HK-2 (cell line): ENCODE measurements at regions not wholly inside any gene's neighbourhood (a gene's known extent, or its start where the extent isn't known, plus 50 kb on each side); places are given as distances from the start of the nearest gene placed in this dataset.

Experiments
- DNase-seq: peaks from one replicate; pipeline ENCODE4 v3.0.0-alpha.2; 2018; ENCODE audit not compliant: unreplicated experiment

DNA sequence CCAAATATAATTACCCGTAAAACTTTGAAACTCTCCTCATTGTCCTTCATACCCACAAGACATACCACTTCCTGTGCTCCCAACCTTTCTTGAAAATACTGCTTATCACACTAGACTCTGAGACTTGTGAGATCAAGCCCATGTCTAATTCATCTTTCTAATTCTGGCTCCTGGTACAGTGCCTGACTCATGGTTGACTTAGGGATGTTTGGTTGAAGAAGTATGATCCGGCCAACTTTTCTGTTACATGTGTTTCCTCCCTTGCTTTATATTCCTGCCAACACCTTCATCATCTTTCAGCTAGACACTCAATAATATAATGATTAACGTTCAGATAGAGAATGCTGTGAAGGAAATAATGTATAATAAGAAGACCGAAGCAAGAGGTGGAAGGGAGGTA, 58.2 kb downstream of the MEX3B start:
- no peak for DNase-seq

- DNase-seq: no peak
Measured at GRCh38 chr15:81983497-81983896, 62.3 kb downstream of the MEX3B start.

DNA sequence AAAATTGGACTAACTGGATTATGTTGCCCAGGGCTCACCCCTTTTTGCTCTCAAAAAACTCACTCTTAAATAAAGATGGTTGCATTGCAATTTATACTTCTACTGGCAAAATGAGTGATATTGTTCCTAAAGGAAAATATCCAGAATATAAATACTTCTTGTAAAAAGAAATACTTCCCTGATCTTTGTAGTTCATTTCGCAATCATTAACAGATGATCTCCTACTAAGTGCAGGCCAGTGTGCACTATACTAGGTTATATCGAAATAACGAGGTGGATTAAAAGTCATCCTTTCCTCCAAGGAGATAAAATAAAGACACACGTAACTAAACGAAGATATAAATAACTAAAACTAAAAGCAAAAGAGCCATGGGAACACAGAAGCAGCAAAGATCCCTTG, 63.0 kb downstream of the MEX3B start:
- no peak for DNase-seq

DNA sequence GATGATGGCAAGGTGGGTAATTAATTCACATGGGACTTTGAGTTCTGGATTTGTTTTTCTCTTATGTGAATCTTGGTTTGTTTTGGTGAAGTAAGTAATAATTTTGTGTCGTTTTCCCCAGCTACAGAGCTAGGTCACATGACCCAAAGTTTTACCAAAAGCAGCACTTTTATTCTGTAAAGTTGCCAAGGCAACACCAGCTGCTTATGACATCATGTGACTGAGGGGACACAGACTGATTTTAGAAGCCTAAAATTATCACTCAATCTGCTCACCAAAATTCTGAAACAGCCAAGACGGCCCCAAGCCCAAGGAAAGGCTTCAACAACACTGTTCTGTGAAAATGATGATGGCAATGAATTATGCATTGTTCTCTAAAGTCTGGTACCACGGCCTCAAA, 63.9 kb downstream of the MEX3B start:
- no peak for DNase-seq

- no peak for DNase-seq
Measured at GRCh38 chr15:81977464-81977863, 68.4 kb downstream of the MEX3B start.

- DNase-seq: no peak
Measured at GRCh38 chr15:81968691-81969090, 77.1 kb downstream of the MEX3B start.

GRCh38 chr15:81966631-81967030, 79.2 kb downstream of the MEX3B start:
- no peak for DNase-seq

DNA sequence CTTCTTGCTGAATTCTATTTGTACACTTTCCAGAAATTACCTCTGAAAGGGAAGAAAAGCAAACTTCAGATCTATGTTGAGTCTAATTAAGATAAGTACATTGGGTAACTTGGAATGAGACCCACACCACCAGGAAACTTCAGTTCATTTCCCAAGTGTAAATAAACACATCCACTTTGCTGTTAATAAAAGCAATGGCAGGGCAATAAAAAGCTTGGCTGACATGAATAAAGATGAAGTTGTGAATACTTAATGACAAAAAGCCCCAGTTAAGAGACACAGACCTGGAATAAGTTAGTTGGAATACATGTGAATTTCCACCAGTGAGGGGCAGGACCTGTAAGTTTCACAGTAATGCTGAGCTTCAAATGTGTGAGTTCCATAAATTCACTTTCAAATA, 83.3 kb downstream of the MEX3B start:
- no peak for DNase-seq

DNA sequence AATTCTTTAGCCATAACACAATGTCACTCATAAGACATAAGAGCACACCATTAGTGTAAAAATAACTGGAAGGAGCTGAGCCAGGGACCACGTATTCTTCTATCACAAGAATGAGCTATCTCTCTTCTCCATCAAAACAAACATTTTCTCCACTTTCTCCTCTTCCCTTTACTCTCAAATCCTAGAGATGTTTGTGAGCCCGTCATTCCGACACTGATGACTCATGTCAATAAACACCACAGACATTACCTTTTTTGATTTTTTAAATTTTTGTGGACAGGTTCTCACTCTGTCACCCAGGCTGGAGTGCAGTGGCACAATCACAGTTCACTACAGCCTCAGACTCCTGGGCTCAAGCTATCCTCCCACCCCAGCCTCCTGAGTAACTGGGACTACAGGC, 86.6 kb downstream of the MEX3B start:
- no peak for DNase-seq

DNA sequence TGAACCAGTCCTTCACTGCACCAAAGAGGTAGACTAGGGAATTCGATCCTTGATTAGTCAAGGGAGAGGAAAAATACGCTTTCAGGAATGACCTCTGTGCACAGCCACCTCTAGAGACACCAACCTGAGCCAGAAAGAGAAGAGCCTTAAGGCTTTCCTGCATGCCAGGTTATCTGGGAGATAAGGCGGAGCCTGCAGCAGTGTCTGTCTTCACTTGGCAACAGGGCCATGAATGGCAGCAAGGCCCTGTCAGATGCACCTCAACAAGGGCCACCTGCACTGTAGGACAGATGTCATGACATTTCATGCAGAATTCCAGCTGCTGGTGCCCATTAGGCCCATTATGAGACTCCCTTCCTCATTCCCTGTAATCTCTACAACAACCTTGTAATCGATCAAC, 88.1 kb downstream of the MEX3B start:
- DNase-seq: no peak

DNA sequence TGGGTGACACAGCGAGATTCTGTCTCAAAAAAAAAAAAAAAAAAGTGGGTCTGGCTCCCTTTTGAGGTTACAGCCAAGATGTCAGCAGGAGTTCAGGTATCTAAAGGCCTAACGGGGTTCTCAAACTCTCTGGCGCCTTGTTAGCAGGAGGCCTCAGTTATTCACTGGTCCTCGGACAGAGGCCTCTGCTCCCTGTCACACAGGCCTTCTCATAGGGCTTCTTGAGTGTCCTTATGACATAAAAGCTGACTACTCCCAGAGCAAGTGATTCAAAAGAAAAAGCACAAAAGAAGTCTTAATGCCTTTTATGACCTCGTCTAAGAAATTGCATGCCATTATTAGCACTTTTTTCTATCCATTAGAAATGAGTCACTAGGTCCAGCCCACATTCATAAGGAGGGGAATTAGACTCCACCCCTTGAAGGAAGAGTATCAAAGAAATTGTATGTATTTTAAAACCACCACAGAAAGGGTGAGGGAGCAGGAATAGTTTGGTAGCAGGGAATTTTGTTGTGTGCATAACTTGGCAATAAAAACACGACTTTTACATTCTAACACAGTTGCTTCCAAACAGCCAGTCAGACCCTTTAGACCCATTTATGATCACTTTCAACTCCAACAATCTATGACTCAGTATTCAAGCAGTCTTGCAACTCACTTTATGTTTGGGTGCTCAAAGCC, 90.3 kb downstream of the MEX3B start:
- DNase-seq: no peak

DNA sequence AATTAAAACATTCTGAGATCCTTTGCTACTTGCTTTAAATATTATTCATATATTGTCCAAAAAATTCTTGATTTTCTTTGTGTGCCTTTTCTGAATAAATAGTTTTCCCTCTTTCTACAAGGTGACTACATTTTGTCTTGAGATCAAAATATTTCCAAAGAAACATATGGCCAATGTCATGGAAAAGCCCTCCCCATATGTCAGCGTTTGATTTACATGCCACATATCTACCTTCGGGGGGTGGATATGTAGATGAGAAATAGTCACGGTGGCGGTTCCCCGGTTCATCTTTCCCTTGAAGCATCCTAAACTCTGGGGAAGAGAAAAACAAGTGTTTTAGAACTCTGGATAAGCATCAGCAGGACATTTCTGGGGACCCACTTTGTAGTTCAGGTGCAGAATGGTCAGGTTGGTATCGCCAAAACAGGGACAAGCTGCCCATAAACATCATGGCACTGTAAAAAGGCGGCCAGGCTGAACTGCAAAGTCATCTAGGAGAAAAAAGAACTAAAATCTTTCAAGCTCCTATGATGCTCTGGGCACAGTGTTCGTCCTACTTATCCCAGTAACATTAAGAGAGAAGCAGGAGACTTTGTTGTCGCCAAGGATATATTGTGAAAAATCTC, 91.5 kb downstream of the MEX3B start:
- DNase-seq: no peak

DNA sequence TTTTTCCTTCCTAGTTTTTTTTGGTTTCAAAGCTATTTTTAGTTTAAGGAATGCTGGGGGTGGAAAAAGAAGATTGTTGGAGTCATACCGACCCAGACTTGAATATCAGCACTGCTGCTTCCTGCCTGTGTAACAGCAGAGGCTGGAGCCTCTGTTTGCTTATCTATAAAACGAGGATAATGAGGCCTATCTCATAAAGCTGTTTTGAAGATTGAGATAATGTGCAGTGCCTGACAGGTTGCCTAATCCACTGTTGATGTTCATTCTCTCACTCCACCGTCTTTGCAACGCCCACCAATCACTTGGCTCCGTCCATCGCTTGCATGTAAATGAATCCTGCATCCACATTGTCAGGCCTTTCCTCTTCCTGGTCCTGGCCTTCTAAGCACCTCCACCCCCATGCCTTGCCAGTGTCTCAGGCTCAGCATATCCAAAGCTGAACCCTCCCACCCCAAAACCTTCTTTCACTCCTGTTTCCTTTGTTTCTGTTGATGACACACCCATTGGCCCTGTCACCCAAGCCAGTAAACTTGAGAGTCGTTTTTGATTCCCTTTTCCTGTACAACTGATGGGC, 94.9 kb downstream of the MEX3B start:
- no peak for DNase-seq

DNA sequence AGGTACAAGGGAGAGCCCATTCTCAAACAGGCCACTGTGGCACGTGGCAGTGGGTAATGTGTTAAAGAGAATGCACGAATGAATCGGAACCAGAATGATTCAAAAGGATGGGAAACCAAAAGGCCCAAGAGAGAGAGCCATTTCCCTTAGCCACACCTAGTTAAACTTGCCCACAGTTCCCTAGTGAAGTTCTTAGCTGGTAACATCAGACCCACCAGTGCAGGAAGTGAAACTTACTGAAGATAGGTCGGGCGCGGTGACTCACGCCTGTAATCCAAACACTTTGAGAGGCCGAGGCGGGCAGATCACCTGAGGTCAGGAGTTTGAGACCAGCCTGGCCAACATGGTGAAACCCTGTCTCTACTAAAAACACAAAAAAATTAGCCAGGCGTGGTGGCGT, 97.1 kb downstream of the MEX3B start:
- no peak for DNase-seq

DNA sequence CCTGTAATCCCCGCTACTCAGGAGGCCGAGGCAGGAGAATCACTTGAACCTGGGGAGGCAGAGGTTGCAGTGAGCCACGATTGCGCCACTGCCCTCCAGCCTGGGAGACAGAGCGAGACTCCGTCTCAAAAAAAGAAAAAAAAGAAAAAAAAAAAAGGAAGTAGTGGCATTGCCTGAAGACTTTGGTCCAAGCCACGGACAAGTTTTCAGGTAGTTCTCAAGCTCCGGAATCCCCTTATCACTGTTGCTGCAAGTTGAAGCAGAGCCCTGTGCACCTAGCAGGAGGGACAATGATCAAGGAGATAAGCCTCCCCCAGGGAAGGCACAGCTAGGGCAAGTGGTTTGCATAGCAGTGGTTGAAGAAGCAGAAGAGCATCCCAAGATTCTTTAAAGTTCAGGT, 97.6 kb downstream of the MEX3B start:
- no peak for DNase-seq

DNA sequence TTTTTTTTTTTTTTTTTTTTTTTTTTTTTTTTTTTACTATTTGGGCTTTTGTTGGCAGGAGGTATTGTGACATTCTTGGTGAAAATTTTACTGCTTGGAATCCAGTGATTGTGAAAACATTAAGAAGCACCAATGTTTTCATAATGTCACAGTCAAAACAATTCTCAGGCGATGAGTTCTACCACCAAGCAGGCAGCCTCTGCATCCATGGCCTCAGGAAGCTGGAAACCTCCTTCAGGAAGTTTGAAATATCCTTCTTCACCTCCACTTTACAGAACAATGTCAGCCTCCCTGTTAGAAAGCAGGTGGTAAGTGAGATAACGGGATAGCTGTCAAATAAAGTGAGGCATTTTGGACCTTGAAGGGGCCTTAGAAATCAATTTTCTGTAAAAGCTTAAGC, 98.3 kb downstream of the MEX3B start:
- DNase-seq: no peak

DNA sequence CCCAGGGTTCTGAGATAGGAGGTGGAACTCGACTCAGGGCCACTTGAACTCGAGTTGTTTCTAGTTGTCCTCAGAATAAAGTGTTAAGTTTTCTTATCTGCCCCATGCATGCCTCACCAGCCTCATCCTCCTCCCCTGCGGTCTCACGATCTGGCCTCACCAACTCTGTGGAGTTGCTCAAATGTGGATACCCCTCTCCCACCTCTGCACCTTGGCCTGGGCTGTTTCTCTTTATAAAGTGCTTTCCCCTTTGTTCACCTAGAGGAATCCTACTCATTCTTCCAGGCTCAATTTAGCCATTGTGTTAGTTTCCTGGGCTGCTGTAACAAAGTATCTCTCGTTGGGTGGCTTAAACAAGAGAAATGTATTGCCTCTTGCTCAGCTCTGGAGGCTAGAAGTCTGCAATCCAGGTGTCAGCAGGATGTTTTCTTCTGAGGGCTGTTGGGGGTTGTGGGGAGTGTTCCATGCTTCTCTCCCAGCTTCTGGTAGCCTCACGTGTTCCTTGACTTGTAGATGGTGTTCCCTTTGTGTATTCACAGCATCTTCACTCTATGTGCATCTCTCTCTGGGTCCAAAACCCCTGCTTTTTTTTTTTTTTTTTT, 100.7 kb downstream of the MEX3B start:
- no peak for DNase-seq

DNA sequence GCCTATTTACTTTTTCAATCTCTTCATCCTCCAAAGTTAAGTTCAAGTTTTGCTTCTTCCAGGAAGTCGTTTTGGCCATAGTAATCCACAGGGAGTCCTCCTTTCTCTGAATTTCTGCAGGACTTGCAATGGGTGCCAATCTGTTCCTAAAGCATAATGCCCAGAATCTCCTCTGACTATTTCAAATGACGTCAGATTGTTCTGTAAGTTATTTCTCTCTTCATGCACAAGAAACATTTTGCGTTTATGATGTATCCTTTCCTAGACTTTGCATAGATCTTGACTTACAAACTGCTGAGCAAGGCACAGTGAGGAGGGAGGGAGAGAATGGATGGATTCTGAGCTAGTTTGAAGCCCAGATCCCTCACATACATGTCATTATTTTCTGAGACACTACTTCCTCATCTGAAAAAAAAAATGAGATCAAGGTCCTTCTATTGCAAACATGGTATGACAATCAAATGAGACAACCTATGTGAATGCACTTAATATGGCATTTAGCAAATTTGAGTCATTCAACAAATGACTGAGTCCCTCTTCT, 103.1 kb downstream of the MEX3B start:
- DNase-seq: no peak

GRCh38 chr15:81942157-81942556, 103.7 kb downstream of the MEX3B start:
- DNase-seq: no peak

DNA sequence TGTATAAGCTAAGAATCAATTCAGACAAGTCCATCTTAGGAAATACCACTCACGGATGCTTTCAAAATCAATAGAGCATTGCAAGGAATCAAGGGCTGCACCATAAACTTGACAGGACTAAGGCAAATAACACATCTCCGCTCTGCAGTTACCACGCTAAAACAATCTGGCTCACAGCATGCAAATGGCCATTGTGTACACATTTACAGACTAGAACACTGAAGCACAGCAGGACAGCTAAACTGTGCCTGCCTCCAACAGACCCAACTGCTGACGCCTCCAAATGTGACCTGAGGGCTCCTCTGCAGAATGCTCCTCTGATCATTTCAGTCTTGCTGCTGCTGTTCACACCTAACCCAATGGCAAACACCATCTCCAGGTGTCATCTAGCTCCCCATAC, 104.3 kb downstream of the MEX3B start:
- DNase-seq: no peak

GRCh38 chr15:81940467-81941451, 105.1 kb downstream of the MEX3B start:
- no peak for DNase-seq
